NCI-H2227 treated with DMSO at 0.1 percent for 48 hours (cell line): ENCODE measurements at regions not wholly inside any gene's neighbourhood (a gene's known extent, or its start where the extent isn't known, plus 50 kb on each side); places are given as distances from the start of the nearest gene placed in this dataset.
"Not testable (repeated sequence)": the region's sequence is repeated elsewhere in the genome, so short reads cannot be mapped to it uniquely, and the experiment has no call there.

Experiments
- DNase-seq: peaks from one replicate; lab custom pipeline; 2025; lab: John Stamatoyannopoulos, UW

DNA sequence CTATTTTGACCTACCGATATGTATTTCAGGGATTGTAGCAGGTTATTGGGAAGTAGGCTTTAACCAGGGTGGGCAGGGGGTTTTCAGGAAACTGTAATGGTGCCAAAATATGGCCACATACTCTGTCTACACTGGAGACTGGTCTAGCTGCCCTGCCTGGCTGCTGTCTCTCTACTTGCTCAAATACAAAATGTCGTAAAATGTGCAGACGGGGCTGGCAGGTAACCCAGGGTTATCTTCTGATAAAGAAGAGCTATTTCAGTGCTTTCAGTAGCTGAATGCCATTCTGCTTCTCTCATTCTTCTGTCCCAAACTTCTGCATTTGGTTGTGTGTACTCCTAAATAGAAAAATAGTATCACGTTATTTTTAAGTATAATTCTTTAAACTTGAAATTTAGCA is 616.2 kb downstream of the EPM2A start:
- DNase-seq = no peak

DNA sequence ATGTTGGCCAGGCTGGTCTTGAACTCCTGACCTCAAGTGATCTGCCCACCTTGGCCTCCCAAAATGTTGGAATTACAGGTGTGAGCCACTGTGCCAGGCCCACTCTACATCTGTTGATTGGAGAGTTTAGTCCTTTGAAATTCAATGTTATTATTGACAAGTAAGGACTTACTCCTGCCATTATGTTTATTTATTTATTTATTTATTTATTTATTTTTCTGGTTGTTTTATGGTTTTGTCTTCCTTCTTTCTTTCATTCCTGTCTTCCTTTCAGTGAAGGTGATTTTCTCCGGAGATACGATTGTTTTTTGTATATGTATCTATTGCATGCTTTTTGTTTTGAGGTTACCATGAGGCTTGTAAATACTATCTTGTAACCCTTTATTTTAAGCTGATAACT is 602.6 kb downstream of the EPM2A start:
- no peak for DNase-seq

DNA sequence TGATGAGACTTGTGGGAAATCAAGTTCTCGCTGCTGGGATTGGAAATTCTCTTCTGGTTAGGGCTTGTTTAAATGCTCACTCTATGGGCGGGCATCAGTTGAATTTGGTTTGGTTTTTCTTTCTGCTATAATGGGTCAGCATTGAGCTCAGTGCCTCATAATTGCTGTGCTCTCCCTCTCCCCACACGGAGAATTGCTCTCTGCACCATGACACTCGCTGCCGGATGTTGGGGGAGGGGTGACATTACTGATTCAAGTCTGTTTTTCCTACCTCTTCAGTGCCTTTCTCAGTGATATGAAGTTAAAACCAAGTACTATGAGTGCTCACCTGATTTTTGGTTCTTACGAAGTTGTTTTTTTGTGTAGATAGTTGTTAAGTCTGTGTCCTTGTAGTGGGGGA is 599.6 kb downstream of the EPM2A start:
- DNase-seq = no peak

DNA sequence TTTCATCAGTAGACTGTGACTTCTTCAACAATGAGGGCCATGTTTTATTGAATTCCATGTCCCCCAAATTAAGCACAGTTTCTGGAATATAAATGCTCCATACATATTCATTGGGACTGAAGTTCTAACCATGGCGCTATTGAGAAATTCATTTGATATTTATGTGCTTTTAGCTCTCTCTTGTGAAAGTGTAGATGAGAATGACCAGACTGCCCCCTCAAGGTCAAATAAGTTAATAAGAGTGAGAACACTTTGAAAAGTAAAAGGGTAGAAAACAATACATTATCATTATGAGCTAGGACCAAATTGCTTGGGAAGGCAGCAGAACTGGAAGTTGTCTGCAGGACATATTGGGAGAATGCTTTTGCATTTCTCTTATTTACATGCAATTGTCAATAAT is 597.9 kb downstream of the EPM2A start:
- DNase-seq = no peak

DNA sequence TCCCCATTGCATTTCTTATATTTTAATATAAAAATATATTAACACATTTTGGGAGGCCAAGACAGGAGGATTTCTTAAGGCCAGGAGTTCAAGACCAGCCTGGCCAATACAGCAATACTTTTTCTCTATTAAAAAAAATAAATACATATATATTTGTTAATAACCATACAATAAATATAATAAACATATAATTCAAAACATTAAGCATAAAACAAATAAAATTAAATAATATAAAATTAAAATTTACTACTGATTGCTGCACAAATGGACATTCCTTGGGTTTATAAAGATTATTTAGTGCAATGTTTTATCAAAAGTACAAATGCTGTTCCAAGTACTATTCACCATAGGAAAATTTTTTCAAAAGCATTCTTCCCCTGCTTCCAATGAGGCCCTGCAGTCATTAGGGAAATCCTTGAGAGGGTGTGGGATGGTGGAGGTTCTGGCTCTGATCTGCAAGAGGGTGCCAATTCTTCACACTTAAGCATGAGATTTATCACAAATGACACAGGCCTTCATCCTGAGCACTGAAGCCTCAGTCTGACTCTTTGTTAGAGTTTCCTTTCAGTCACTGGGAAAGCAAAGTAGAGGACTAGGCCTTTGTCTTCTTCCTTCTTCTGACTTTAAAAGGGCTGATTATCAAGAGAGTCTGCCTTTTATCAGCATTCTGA is 596.7 kb downstream of the EPM2A start:
- DNase-seq = peak; percentile 19

DNA sequence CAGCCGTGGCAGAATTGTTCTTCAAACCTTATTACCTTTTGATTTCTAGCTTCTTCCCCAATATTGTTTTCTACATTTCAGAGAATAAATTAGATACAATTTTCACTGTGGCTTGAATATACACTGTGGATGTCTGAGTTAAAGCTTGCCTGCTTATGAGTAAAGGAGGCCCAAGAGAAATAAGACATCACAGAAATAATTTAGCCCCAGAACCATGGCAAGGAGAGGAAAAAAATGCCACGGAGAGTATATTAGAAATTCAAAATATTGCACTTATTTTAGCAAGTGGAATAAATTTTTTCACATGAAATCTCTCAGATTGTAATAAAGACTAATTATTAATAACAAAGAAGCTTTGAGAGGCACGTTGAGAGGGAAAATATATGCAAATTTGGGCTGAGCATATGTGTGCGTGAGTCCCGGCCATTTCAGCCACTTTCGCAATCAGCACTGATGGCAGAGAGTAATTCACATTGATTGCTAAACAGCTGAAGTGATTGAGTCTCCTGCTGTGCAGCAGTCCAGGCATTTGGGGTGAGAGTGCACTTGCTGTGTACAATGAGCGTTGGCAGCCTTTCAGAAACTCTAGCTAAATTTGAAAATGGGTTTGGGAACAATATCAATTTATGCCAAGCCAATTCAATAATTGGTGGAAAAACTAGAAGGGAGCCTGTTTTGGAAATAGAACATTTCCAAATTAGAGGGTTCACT is 596.0 kb downstream of the EPM2A start:
- DNase-seq = peak; percentile 33

DNA sequence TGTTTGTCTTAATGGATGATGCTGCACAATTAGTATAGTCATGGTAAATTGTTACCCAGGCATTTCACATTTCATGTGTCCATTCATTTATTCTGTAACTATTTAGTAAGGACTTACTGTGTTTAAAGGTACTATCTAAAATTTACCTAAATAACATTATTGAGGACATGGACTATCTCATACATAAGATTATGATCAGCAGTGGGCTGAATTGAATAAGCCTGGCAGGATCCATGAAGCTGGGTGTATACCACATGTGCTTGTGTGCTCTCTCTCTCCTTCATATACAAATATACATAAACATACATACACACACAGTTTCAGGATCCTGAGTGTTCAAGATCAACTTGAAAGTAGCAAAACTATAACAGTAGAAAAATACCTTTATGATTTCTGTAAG is 595.4 kb downstream of the EPM2A start:
- DNase-seq = no peak

DNA sequence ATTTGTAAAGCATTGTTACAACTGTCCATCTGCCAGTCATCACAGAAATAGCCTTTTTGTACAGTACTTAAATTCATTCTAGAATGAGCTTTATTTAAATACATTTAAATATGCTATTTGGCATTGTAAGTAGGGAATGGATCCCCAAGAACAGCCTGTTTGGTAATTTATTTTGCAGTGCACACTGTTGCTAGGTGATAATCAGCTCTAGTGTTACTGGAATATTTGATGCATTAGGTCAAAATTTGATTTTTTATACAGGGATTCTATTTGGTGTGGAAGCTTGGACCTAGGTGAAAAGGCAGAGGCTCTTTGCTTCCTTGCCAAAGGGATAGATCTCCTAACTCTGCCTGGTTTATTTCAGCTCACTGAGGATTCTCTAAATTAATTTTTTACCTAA is 593.7 kb downstream of the EPM2A start:
- no peak for DNase-seq

DNA sequence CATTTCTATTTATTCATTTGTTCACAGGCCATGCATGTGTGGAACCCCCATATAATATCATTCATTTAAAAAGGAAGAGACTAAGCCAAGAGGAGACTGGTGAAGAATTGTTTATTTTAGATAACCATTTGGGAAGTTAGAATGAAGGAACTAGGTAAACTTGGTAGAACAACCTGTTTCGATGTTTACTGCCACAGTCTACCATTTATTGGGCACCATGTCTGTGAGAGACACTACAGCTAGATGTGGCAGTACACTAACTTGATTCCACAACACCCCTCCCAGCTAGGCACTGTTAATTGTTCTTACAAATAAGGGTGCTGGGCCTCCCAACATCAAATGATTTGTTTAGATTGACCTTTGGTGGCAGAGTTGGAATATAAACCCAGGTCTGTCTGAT is 592.4 kb downstream of the EPM2A start:
- DNase-seq = no peak

DNA sequence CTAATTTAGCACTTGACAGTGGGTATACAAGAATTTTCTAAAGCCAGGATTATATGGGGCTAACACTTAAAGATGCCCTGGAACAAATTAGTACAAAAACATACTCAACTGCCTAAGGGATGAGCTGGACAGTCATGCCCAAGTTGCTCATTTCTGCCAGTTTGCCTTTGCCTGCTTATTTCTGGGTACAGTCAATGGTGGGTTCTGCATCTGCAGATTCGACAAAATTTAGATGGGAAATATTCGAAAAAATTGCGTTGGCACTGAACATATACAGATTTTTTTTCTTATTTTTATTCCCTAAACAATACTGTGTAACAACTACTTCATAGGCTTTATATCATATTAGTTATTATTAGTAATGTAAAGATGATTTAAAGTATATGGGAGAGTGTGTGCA is 591.9 kb downstream of the EPM2A start:
- DNase-seq = no peak

DNA sequence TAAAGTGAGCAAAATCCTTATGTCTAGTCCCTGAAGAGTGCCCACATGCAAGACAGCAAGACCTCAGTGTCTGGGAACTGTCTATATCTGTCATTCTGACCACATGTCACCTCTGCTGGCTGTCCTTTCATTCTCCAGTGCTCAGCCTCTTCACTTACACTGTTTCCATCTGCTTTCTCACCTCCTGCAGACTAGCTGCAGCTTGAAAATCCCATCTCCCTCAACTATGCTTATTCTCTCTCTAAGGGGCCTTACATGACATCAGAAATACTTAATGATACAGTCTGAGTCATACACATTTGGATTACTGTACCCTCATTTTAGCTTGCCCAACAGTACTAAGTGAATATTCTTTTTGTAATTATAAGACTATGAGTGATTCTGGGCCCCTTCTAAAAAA is 587.8 kb downstream of the EPM2A start:
- no peak for DNase-seq

DNA sequence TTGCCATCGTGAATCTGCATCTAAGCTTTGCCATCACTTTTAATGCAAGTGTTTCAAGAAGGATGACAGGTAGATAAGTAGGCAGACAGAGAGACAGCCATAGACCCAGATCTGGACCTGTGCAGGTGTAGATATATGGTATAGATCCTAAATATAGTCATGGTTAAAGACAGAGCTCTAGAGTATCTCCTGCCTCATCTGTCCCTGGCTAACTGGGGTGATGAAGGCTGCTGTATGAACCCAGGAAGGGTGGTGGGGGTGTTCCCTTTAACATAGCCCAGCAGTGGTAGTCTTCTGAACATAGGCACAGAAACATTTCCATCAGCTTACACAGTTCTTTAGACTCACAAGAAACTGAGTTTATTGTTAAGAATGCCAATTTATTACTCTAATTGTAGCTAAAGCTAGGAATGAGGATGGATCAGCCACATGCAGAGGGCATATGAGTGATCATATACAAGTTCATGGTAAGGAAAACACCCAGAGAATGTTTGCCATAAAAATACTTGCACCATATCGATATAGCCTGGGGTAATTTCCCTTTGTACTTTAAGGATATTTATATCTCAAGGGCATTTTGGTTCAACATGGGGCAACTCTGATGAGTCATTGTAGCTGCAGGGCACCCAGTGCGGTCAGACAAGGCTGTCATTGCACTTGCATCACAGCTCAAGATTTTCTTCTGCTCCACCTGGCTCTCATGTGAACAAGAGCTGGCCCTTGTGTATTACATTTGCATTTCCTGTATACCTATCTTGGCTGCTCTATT is 587.2 kb downstream of the EPM2A start:
- no peak for DNase-seq

DNA sequence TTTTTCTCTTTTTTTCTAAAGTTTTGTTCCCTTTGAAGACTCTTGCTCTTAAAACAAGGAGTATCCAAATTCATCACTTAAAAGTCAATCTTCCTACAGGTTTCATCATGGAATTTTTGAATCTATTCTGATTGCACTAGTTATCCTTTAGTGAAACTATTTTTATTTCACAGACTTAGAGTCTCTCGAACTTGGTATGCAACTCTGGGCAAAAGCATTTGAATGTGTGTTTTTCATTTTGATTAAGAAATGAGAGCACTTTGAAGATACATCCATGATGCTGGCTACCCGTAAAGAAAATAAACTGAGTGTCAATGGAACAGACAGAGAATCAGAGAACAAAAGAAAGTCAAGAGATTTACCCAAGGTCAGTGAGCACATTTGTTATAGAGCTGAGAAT is 586.5 kb downstream of the EPM2A start:
- DNase-seq = no peak

DNA sequence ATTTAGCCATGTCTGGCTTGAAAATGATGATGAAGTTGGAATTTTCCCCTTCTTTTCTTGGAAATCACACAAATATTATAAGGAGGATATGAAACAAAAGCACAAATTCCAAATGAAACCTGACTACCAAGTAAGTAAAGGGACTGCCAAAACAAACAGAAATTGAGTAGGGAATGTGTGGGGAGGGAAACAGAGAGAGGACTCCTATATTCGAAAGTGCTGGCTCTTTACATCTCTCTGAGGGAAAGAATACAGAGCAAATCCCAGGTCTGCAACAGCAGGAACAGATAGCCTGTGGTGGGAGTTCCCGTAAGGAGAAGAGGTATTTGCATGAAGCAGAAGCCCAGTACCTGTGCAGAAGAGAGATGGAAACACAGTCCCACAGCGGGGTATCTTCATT is 583.7 kb downstream of the EPM2A start:
- DNase-seq = no peak

DNA sequence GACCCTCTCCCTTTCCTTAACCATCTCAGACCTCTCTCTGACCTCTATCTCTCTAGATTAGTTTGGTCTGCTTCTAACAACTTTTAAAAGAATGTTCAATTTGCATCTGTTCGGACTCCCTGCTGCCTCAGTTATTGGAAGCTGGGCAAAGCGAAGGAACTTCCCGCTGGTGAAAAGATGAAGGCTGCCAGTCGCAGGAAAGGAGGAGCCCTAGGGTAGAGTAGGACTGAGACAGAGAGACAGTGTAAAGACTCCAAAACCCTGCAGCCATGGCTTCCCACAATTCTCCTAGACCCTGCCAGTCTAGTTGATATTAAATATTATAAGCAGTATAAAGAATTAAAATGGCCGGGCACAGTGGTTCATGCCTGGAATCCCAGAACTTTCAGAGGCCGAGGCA is 581.8 kb downstream of the EPM2A start:
- no peak for DNase-seq

DNA sequence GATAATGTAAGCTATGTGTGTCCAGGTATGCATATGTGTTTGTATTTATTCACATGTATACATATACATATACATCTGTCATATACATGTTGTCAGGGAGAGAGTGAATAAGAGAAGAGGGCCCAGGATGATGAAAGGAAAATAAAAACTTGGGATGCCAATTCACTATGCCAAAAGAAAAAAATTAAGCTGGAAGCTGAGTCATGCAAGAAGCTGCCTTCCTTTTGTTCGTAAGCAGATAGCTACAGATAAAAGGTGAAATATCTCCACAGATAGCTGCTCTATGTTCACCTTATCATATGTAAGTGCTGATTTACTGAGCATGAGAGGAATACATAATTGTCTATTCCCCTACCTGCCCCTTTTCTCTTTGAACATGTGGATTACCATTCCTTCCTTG is 579.9 kb downstream of the EPM2A start:
- no peak for DNase-seq

DNA sequence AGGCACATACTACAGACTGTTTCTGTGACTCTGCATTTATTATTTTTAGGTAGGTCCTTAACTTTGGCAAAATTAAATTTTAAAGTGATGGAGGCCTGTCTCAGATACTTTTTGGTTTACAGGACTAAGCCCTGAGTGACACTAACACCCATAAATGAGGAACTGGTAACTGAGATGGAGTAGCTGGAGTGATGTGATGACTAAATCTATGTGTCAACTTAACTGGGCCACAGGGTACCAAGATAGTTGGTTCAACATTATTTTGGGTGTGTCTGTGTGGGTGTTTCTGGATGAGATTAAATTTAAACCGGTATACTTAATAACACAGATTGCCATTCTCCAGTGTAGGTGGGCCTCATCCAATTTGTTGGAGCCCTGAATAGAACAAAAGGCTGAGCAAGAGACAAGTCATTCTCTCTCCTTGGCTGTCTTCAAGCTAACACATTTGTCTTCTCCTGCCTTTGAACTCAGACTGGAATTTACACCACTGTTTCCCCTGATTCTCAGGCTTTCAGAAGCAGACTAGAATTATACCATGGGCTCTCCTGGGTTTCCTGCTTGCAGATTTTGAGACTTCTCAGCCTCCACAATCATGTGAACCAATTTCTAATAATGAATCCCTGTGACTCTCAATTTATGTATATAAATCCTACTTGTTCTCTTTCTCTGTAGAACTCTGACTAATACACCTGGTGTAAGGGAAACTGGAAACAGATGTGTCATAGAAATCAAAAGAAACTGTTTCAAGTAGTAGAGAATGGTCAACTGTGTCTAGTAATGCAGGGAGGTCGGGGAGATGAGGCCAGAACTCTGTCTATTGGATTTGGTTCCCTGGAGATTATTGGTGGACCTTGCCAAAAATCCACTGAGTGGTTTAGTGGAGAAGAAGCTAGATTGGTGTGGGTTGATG is 579.2 kb downstream of the EPM2A start:
- DNase-seq = no peak

DNA sequence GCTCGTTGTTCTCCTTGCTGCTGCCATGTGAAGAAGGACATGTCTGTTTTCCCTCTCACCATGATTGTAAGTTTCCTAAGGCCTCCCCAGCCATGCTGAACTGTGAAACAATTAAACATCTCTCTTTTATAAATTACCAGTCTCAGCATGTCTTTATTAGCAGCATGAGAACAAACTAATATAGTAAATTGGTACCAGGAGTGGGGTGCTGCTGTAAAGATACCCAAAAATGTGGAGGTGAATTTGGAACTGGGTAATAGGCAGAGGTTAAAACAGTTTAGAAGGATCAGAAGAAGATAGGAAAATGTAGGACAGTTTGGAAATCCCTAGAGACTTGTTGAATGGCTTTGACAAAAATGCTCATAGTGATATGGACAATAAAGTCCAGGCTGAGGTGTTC is 576.7 kb downstream of the EPM2A start:
- not testable (repeated sequence) for DNase-seq

DNA sequence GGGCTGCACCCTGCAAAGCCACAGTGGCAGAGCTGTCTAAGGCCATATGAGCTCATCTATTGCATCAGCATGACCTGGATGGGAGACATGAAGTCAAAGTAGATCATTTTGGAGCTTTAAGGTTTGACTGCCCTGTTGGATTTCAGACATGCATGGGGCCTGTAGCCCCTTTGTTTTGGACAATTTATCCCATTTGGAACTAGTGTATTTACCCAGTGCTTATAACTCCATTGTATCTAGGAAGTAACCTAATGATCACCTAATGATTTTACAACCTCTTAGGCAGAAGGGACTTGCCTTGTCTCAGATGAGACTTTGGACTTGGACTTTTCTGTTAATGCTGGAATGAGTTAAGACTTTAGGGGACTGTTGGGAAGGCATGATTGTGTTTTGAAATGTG is 575.4 kb downstream of the EPM2A start:
- no peak for DNase-seq

DNA sequence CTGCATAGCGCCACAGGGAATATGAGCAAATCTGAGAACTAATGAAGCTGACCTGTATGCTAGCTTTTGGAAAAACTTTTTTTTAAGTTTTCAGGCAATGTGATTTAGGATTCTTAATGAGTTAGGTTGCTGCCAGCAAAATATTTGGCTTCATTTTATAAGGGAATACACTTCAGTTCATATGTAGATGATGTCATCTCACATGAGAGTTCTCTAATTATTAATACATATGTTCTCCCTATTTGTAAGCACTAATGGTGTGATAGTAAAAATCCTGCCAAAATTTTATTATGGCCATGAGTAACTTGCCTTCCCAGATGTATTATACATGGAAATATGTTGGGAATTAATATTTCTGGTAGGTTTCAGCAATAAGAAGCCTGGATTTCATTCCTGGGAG is 573.8 kb downstream of the EPM2A start:
- no peak for DNase-seq

DNA sequence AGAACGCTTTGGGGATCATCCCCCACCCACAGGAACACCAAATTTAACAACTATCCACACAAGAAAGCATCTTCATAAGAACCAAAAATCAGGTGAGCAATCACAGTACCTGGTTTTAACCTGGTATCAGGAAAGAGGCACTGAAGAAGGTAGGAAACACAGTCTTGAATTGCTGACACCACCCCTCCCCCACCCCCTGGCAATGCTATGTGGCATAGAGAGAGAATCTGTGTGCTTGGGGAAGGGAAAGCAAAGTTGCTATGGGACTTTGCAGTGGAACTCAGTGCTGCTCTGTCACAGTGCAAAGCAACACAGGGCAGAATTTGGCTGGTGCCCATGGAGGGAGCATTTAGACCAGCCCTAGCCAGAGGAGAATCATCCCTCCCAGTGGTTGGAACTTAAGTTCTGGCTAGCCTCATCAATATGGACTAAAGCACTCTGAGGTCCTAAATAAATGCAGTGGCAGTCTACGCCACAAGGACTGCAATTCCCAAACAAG is 565.5 kb downstream of the EPM2A start:
- DNase-seq = no peak

DNA sequence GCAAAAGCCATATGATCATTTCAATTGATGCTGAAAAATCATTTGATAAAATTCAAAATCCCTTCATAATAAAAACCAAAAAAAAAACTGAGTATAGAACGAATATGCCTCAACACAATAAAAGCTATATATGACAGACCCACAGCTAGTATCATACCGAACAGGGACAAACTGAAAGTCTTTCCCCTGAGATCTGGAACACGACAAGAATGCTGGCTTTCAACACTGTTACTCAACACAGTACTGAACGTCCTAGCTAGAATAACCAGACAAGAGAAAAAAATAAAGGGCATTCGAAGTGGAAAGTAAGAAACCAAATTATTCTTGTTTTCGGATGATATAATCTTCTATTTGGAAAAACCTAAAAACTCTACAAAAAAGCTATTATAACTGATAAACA is 559.9 kb downstream of the EPM2A start:
- DNase-seq = no peak
